GM19043 (cell line): ENCODE measurements at regions not wholly inside any gene's neighbourhood (a gene's known extent, or its start where the extent isn't known, plus 50 kb on each side); places are given as distances from the start of the nearest gene placed in this dataset.

Experiments
- ATAC-seq: cut with Tn5 transposase; IDR thresholded peaks from one replicate; pipeline ENCODE4 v1.9.1; 2021; ENCODE audit warnings: low read depth; ENCODE audit not compliant: unreplicated experiment

GRCh38 chr12:47561746-47562145, 144.1 kb downstream of the RPAP3 start:
- ATAC-seq = no peak

GRCh38 chr12:47560415-47560814, 145.4 kb downstream of the RPAP3 start:
- no peak for ATAC-seq

- no peak for ATAC-seq
Observed at GRCh38 chr12:47558625-47559345, 147.0 kb downstream of the RPAP3 start.

- ATAC-seq = no peak
Observed at GRCh38 chr12:47557386-47557785, 148.4 kb downstream of the RPAP3 start.

- no peak for ATAC-seq
Observed at GRCh38 chr12:47556261-47557030, 149.4 kb downstream of the RPAP3 start.

GRCh38 chr12:47554046-47554653, 151.7 kb downstream of the RPAP3 start:
- ATAC-seq = no peak

GRCh38 chr12:47553266-47553665, 152.6 kb downstream of the RPAP3 start:
- no peak for ATAC-seq

- ATAC-seq = no peak
Observed at GRCh38 chr12:47551426-47551851, 154.4 kb downstream of the RPAP3 start.

GRCh38 chr12:47549258-47549657, 156.6 kb downstream of the RPAP3 start:
- ATAC-seq = no peak

GRCh38 chr12:47548401-47548800, 157.4 kb downstream of the RPAP3 start:
- no peak for ATAC-seq

- no peak for ATAC-seq
Observed at GRCh38 chr12:47547077-47547476, 158.8 kb downstream of the RPAP3 start.

- ATAC-seq = no peak
Observed at GRCh38 chr12:47545938-47546609, 159.8 kb downstream of the RPAP3 start.

- ATAC-seq = no peak
Observed at GRCh38 chr12:47534695-47535094, 171.1 kb downstream of the RPAP3 start.

GRCh38 chr12:47530050-47530449, 175.8 kb downstream of the RPAP3 start:
- no peak for ATAC-seq

GRCh38 chr12:47527816-47528215, 178.0 kb downstream of the RPAP3 start:
- ATAC-seq = no peak

GRCh38 chr12:47520029-47520428, 185.8 kb downstream of the RPAP3 start:
- ATAC-seq = no peak

- no peak for ATAC-seq
Observed at GRCh38 chr12:47517122-47517521, 188.7 kb downstream of the RPAP3 start.

- no peak for ATAC-seq
Observed at GRCh38 chr12:47509398-47509851, 196.4 kb downstream of the RPAP3 start.

- no peak for ATAC-seq
Observed at GRCh38 chr12:47507221-47507620, 198.6 kb downstream of the RPAP3 start.

GRCh38 chr12:47504775-47505446, 200.9 kb downstream of the RPAP3 start:
- no peak for ATAC-seq
